Medulla oblongata (tissue), 1 donor: ENCODE measurements at regions not wholly inside any gene's neighbourhood (a gene's known extent, or its start where the extent isn't known, plus 50 kb on each side); places are given as distances from the start of the nearest gene placed in this dataset.
A peak's percentile ranks its signal among the peaks of the same experiment; 100 is the strongest.
"Not testable (repeated sequence)": the region's sequence is repeated elsewhere in the genome, so short reads cannot be mapped to it uniquely, and the experiment has no call there.

ENCODE experiments used
- DNase-seq: peaks from one replicate; pipeline ENCODE4 v3.0.0-alpha.2; 2015; ENCODE audit errors: extremely low spot score

DNA sequence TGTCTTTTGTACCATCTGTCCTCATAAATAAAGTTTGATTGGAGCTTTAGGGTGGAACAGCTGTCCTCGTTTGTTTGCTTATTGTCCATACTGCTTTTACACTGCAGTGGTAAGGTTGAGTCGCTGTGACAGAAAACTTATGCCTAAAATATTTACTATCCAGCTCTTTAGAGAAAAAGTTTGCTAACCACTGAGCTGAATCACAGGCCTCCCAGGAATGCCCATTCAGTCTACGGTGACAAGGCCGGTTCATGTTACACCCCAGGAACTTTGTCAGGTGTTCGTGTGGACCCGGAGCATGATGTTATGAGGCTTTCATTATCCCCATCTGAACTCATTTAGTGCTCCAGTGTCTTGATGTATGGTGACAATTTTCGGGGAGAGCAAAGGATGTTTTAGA lies 401.1 kb downstream of the SAMD5 start:
- DNase-seq = no peak

- no peak for DNase-seq
Measured at GRCh38 chr6:147910281-147910680, 401.8 kb downstream of the SAMD5 start.

DNA sequence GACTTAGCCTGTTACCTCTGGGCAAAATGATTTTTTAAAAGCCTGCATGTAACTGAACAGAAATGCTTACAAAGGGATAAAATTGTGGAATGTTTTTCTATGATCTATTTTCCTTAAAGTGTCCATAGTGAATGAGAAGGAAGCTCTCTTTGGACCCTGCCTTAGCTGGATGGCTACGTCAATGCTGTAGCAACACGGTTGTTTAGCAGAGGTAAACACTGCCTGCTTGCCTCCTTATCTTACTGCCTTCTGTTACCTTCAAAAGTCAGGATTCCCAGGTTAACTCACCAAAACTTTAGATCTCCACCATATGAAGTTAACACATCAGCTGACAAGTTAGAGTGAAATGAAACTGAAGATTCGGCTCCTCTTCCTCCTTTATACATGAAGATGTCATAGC lies 402.6 kb downstream of the SAMD5 start:
- DNase-seq = no peak

DNA sequence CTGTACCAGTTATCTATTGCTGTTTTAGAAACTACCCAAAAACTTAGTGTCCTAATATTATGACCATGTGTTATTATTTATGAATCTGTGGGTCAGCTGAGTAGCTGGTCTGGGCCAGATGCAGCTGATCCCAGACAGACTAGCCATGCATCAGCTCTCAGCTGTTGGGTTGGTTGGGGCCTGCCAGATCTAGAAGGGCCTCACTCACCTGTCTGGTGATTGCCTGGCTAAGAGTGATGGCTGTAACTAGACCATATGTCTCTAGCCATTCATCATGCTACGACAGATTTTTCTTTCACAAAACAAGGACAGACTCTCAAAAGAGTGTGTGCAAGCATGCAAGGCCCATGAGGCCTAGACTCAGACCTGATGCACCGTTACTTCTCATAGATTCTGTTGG lies 403.2 kb downstream of the SAMD5 start:
- DNase-seq = no peak

DNA sequence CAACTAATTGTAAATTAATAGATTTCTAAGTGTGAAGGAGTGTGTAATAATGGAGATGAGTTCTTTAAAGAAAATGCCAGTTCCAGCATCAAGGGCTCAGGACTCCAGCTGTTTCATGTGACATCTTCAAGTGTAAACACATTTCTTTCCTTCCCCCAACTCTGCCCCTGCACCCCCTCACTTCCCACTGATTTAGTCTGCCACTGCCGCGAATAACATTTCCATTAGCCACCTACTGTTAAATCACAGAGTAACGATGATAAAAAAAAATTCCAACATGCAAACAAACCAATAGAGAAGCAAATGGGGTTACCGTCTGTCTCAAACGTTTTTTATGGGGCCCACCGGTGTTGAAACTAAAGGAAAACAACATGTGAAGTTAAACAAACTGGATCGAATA lies 414.3 kb downstream of the SAMD5 start:
- no peak for DNase-seq

GRCh38 chr6:147924598-147924997 lies 416.1 kb downstream of the SAMD5 start:
- no peak for DNase-seq

GRCh38 chr6:147925826-147926225 lies 416.8 kb upstream of the SASH1 start:
- DNase-seq = no peak

GRCh38 chr6:147930745-147931144 lies 411.9 kb upstream of the SASH1 start:
- DNase-seq = no peak

DNA sequence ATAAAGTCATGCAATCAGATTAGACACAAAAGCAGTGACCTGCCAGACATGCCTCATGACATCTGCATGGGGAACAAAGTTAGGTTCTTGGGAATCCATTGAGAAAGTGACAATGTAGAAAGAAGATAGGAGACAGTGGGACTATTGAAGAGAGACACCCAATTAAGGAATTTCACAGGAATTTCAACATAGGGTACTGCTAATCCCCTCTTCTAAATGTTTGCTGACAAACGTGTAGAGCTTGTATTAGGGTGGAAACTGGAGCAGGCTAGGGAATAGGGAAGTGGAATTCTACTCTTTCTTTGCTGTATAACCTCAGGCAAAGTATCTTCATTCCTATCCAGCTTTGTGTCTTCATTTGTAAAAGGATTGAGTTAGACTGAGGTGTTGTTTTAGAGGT lies 409.4 kb upstream of the SASH1 start:
- no peak for DNase-seq

GRCh38 chr6:147935656-147936055 lies 407.0 kb upstream of the SASH1 start:
- no peak for DNase-seq

DNA sequence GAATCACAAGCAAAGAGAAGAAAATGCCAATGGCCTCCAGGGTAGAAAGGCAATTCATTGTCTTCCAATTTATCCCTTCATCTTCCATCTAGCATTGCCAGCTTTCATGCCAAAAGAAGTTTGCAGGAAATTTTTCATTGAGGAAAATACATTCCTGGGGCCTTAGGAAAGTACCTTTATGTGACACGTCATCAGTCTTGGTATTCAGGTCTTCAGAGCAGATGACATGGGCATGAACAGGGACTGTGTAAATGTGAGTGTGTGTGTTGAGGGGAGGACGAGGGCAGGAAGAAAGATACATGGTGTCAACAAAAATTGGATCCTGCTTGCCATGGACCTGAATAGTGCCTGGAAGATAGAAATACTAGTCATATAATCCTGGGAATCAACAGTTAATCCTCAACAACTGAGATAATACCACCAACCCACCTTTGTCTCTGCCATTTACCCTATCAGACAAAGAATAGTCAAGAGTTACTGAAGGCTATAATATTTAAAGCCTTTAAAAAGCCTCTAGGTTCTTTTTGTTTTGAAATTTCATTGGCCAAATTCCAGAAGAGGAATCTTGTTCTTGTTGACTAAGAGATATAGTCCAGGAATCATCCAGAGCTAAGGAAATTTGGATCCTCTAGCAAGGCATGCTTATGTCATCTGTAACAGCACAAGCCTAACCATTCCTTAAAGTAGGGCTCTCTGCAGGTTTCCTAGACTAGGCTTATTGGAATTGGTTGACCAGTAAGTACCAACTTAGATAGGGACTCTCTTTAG lies 405.8 kb upstream of the SASH1 start:
- DNase-seq = no peak

DNA sequence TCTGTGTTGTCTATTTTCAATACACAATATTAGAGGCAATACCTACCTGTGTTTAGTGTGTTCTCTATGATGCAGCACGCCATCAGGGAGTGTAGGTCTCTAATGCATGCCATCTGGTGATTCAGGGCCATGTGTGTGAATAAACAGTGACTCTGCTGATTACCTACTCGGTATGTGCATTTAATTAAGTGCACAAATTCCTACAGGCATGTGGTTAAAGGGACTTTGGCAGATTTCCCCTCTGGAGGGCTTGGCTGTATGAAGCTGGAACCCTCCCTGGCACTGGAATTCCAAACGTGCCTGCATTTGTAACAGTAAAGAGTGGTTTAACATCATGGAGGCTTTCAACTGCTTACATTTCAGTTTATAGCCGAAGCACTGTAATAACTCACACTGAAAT lies 401.5 kb upstream of the SASH1 start:
- no peak for DNase-seq

DNA sequence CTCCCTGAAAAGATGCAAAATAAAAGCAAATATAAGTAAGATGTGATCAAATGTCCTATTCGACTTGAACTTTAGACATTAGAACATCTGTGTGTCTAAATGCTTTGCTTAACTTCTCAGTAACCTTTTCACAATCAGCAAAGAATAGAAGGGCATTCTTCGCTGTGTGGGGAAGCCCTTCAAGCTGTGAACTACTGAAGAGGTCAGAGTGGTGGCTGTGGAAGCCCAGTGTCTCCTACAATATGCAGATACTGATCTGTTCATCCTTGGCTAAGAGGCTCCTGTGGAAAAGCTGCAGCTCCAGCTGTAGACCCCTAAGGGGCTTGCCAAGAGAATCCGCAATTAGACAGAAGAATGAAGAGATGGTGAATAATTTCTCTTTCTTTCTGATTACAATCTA lies 400.3 kb upstream of the SASH1 start:
- DNase-seq = no peak

- no peak for DNase-seq
Measured at GRCh38 chr6:147944122-147944521, 398.5 kb upstream of the SASH1 start.

DNA sequence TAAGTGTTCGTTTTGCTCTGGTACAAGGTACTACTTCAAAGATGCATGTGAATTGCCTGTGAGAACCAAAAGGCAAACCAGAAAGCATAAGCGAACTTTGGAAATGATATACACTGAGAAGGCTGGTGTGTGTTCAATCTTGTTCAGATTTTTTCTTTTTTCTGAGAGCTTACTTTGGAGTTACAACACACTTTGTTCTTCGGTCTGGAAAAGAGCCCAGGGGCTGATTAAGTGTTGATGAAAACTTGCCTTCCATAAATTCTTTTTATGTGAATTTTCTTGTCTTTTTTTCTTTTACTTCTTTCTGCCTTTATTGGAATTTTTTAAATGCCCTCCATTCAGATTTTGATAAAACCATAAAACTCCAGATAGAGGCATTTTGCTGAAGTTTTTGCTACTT lies 395.1 kb upstream of the SASH1 start:
- DNase-seq = no peak

DNA sequence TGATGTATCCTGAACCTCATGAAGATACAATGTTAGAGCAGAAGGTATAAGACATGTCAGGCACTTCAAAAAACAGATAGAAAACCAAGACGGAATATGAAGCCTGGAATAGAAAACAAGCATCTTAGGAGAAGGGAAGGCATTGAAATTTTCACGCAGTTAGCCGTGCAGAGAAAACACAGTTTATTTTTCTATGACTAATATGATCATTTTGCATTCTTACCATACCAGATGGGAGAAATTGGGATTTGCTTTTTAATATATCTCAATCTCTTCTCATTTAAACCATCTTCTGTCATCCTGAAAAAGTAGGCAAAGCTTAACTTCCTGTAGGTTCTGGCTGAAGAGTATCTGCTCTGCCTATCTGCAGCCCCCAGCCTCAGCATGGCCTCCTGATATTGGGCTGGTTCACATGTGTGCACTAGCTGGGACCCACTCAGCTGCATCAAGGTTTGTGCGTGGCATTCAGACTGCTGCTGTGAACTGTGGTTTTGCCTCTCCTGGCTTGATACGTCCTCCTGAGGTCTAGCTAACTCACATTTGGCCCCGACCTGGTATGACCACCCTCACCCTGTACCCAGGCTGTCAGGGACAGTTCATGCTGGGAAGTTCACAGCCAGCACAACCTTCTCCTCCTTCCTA lies 392.5 kb upstream of the SASH1 start:
- no peak for DNase-seq

- peak; percentile 15 for DNase-seq
Measured at GRCh38 chr6:147950623-147950987, 392.0 kb upstream of the SASH1 start.

GRCh38 chr6:147951726-147952125 lies 390.9 kb upstream of the SASH1 start:
- DNase-seq = no peak

- DNase-seq = no peak
Measured at GRCh38 chr6:147954938-147955337, 387.7 kb upstream of the SASH1 start.

- DNase-seq = peak; percentile 9
Measured at GRCh38 chr6:147958683-147959082, 384.0 kb upstream of the SASH1 start.

DNA sequence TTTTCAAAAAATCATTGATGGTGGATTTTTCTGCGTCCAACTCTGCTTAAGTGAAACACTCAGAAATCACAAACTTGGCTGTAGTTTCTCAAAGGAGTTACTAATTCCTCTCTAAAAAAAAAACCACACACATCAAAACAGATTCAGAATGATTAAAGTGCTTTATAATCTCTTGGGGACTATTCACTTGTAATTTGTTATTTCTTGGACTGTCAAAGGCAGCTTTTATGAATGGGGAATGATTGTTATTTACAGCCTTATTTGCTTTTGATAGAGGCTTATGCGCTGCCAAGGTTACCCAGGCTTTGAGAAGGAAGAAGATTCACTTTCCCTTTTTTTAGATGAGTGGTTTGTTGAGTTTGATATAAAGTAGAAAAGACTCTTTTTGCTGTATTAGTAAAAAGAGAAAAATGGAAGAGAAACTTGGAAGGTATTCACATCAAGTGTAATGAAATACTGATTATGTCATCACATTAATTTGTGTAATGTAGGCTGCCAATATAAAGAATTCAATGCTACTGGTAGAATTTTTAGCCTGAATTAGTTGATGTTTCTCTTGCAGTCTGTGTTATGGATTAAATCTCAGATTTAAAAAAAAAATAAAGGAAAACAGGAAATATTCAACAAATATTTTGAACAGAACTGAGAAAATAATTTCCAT lies 381.0 kb upstream of the SASH1 start:
- no peak for DNase-seq

DNA sequence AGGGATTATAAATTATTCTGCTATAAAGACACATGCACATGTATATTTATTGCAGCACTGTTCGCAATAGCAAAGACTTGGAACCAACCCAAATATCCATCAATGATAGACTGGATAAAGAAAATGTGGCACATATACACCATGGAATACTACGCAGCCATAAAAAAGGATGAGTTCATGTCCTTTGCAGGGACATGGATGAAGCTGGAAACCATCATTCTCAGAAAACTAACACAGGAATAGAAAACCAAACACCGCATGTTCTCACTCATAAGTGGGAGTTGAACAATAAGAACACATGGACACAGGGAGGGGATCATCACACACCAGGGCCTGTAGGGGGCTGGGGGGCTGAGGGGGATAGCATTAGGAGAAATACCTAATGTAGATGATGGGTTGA lies 377.2 kb upstream of the SASH1 start:
- not testable (repeated sequence) for DNase-seq

GRCh38 chr6:147970970-147971369 lies 371.7 kb upstream of the SASH1 start:
- DNase-seq = no peak
